CMK (cell line): ENCODE measurements at regions not wholly inside any gene's neighbourhood (a gene's known extent, or its start where the extent isn't known, plus 50 kb on each side); places are given as distances from the start of the nearest gene placed in this dataset.
"Not testable (repeated sequence)": the region's sequence is repeated elsewhere in the genome, so short reads cannot be mapped to it uniquely, and the experiment has no call there.

Experiments used
- DNase-seq: peaks from one replicate; pipeline ENCODE4 v3.0.0-alpha.2; 2010; ENCODE audit warnings: low read depth

DNA sequence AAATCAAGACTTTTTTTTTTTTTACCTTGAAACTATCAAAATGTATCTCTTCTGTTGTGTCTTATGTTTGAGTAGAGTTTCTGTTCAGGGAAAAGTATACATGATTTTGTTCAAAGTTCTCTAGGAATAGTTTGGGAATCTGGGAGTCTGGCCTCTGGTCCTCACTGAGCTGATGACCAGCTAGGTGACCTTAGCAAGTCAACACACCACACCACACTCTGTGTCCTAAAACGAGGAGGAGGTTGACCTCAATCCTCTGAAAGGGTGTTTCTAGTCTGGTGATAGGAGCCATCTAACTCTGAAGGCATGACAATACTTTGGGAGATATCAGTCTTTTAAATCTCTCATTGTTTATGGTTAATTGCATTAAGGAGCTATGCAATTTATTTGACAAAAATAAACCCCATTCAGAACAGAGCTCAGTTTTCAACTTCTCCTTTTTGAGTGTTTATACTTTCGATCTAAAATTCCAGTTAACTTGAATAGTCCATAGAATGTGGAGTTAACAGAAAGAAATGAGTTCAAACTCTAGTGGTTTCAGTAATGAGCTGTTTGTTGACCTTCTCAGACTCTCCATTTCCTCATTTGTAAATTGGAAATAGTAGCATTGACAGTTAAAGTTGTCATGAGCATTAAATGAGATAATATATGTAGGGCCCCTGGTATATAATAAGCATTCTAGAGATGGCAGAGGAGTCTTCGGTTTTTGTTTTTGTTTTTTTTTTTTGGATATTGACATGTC, 112.2 kb upstream of the LRRN1 start:
- DNase-seq, result no peak

DNA sequence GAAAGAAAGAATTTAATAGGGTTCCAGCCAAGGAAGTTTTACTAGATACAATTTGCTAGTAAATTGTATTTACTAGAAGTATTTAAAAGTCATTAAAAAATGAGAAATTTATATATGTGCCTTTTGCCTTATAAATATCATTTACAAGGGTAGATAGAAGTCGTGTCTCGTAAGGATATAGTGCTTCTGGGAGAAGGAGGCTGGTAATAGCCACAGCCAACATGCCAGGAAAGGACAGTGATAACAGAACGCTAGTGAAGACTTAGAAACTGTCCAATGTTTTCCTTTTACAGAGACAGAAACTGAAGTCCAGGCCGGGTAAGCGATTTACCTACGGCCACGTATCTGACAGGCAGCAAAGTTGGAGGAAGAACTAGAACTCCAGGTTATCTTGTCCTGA, 113.5 kb upstream of the LRRN1 start:
- DNase-seq, result no peak

DNA sequence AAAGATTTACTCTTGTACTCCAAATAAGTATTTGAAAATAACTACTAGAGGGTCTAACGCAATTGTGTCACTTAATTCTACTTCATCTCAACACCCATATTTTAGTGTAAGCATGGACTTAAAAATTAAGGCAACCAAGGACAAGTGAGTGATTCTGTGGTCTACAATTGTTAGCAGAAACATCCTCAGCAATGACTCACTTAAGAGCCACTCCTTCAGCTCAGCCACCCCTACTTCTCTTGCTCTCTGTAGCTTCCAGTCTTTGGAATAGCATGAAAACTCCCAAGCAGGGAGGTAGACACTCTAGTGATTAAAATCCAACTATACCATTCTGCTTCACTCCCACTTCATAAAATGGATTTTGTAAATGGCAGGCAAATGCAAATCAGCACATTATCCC, 116.0 kb upstream of the LRRN1 start:
- no peak for DNase-seq

DNA sequence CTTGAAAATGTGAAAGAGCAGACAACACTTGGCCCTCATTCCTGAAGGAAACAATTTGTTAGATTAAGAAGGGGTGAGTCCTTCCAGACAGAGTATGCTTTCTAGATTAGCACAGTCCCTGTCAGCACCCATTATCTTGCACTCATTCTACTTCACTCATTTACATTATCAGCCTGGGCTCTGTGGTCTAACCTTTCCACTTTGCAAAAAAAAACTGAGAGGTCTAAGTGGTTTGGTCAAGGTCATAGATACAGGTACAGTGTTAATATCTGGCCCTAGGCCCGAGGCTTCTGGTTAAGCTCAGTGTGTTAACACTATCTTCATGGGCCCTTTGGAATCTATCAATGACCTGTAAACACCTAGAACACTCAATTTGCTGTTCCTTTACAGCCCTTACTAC, 123.4 kb upstream of the LRRN1 start:
- no peak for DNase-seq

DNA sequence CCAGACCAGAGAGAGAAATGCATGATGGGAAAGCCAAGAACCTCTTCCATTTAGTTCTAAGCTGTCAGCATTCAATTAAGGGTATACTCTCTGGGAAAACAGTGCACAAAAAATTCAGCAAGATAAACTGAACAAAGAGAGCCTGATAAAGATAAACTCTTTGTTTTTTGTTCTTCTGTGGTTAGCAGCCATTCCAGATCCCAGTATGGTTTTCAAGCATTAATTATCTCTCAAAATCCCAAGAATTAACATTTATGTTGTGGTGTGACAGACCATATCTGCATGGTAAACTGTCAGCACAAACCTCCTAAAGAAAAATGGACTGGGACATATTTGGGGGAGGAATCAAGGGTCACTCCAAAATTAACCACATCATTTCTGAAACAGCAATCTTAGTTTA, 124.0 kb upstream of the LRRN1 start:
- no peak for DNase-seq

- DNase-seq, result no peak
Measured at GRCh38 chr3:3666664-3667063, 132.6 kb upstream of the LRRN1 start.

DNA sequence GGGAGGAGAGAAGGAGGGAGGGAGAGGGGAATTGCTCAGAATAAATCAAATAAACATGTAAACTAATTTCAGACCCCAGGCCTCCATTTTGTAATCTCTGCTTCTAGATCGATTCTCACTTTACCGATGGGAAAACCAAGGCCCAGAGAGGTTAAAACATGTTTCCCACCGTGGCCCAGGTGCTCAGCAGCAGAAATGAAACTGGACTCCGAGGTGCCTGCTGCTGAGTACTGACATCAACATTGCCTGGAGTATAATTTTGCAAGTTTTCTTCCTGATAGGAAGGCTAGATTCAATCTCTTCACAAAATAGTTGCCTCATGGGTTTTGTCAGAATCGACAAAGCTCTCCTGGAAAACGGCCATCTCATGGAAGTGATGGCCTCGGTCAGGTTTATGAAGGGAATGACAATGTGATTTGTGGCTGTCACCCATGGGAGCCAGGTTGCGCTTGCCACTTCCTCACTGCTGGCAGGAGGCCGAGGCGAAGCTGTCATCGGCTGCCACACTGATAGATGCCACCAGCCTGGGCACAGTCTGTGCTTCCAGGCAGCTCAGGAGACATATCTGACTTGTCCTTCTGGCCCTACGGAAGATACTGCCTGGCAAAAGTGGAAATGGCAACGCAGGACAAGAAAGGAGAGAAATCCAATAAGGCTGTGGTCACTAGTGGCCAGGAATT, 133.1 kb upstream of the LRRN1 start:
- DNase-seq, result no peak

GRCh38 chr3:3665546-3665945, 133.7 kb upstream of the LRRN1 start:
- no peak for DNase-seq

DNA sequence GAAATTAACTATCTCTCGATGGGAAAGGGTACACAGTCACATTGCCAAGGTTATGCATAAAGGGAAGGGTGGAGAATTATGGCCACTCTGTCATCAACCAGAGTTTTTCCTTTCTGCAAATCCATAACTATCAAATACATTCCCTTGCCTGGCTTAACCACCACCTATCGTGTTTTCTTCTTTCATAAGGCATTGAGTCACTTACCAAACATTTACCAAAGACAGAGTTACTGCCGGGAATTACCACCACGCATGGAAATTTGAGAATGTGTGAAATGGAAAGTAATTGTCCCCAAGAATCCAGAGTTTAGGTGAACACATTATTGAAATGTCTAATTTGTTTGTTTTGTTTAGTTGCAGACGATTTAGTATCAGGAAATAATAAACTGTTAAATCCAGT, 134.3 kb upstream of the LRRN1 start:
- DNase-seq, result no peak

- no peak for DNase-seq
Measured at GRCh38 chr3:3662610-3663009, 136.6 kb upstream of the LRRN1 start.

GRCh38 chr3:3654916-3655315, 144.3 kb upstream of the LRRN1 start:
- no peak for DNase-seq

GRCh38 chr3:3648988-3649679, 150.1 kb upstream of the LRRN1 start:
- no peak for DNase-seq

DNA sequence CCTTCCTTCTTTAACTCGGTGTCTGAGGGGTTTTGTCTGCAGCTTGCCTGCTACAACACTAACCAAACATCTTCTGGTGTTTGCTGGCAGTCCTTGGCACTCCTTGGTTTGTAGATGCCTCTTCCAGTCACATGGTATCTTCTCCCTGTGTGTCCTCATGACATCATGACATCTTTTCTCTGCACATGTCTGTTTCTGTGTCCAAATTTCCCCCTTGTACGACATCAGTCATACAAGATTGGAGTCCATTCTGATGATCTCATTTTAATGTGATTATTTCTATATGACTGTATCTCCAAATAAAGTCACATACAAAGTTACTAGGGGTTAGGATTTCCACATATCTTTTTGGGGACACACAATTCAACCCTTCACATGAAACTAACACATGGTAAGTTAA, 152.3 kb upstream of the LRRN1 start:
- DNase-seq, result no peak

GRCh38 chr3:3646103-3646844, 153.0 kb upstream of the LRRN1 start:
- not testable (repeated sequence) for DNase-seq

- no peak for DNase-seq
Measured at GRCh38 chr3:3641877-3642455, 157.3 kb upstream of the LRRN1 start.

DNA sequence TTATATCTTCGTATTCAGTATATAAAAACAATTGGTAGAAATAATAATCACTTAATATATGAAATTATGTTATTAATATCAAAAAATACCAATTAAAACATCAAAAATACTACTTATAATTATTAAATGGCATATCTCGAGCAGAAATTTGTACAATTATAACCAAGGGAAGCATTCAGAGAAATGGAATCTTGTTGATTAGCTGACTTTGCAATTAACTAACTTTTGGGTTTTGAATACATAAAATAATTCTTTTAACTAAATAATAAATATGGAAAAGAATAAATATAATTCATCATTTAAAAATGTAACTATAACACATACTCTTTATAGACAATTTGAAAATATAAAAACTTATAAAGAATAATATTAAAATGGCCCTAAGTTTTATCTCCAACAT, 160.2 kb upstream of the LRRN1 start:
- DNase-seq, result no peak

- no peak for DNase-seq
Measured at GRCh38 chr3:3636815-3637214, 162.4 kb upstream of the LRRN1 start.

DNA sequence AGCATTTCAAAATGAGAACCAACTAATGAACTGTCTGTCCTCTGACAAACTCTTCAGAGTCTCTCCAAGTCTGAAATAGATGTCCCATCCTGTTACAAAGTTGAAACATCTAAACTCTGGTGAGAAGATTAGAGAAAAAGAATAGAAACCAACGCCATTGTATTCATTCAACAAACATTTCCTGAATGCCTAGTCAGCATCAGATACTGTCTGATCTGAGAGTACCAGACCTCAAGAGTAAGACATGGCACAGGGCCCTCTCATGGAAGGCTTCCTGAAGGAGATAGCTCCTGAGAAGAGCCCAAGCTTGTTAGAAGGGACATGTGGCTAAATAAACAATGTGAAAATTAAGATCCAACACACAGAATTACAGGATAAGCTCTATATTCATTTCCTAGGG, 164.1 kb upstream of the LRRN1 start:
- DNase-seq, result no peak

DNA sequence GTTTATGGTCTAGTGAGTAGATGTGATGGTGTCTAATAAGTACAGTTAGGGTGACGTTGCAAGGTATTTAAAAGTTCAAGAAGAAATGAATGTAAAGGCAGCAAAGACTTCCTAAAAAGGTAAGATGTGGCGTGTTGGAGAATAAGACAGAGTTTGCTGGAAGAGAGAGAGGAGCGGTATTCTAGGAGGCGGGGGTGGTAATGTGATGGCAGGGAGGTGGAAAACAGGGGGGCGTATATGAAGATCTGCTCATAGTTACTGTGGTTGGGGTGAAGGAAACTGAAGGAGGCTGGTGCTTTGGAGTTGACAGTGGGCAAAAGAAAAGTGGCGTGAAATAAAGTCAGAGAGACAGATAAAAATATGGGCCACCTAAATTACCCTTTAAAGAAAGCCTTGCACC, 164.9 kb upstream of the LRRN1 start:
- DNase-seq, result no peak

GRCh38 chr3:3633761-3634160, 165.5 kb upstream of the LRRN1 start:
- no peak for DNase-seq

DNA sequence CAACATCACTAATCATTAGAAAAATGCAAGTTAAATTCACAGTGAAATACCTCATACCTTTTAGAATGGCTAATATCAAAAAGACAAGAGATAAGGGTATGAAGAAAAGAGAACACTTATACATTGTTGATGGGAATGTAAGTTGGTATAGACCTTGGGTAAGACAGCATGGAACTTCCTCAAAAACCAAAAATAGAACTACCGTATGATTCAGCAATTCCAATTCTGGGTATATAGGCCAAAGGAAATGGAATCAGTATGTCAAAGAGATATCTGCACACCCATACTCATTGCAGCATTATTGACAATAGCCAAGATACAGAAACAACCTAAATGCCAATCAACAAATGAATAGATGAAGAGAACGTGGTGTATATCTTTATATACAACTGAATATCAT, 166.8 kb upstream of the LRRN1 start:
- no peak for DNase-seq

- DNase-seq, result no peak
Measured at GRCh38 chr3:3631114-3631513, 168.1 kb upstream of the LRRN1 start.
